ENCODE measurements at regions not wholly inside any gene's neighbourhood (a gene's known extent, or its start where the extent isn't known, plus 50 kb on each side); places are given as distances from the start of the nearest gene placed in this dataset.
"Not testable (repeated sequence)": the region's sequence is repeated elsewhere in the genome, so short reads cannot be mapped to it uniquely, and the experiment has no call there.

DNA sequence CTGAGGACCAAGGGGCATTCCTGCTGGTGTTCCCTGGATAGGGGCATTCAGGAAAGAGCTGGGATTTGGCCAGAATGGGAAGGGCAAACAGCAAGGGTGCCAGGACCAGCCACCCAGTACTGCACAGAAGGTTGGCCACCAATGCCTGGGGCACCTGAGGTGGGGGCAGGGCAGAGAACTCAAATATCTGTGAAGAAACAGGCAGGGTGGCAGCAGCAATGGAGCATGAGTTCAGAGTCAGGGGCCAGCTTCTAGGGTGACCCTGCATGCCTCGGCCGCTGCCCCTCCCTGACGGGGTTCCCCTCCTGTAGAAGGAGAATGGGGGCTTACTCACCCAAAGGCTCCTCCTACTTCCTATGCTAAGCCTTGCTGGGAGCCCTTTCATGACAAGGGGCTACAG lies 79.3 kb upstream of the SHANK2 start:
- DNase-seq, result no peak

DNA sequence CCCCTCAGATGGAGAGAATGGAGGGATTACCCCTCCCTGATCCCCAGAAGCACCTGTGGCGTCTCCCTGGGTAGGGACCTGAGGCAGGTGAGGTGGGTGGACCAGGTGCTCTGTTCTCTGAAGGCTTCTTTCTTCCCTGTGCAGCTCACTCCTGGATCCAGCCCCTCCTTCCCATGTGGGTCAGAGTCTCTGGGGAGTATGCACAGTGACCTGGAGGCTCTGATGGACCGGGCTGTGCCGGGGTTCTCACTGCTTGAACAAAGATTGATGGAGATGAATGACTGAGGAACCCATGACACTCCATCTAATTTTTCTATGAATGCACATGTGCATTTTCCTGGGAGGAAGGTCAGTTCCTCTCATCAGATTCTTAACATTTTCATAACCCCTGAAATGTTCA lies 78.6 kb upstream of the SHANK2 start:
- DNase-seq, result no peak

DNA sequence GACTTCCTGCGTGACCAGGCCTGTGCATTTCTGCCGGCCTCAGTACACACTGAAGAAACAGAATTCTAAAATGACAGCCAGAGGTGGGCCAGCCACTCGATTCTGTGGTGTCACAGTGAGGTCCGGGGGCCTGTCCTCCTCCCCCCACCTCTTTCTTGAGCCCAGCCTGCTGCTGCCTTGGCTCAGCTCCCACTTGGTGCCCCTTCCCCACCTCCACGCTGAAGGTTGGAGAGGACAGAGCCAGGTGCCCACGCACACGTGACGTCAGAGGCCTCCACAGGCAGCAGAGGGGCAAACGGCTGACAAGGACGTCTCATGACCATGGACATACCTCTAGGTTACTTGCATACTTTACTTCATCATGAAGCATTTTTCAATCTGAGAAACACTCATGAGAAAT lies 78.0 kb upstream of the SHANK2 start:
- DNase-seq, result no peak

- no peak for DNase-seq
Observed at GRCh38 chr11:71329786-71330185, 77.4 kb upstream of the SHANK2 start.

GRCh38 chr11:71329165-71329510 lies 76.8 kb upstream of the SHANK2 start:
- no peak for DNase-seq

DNA sequence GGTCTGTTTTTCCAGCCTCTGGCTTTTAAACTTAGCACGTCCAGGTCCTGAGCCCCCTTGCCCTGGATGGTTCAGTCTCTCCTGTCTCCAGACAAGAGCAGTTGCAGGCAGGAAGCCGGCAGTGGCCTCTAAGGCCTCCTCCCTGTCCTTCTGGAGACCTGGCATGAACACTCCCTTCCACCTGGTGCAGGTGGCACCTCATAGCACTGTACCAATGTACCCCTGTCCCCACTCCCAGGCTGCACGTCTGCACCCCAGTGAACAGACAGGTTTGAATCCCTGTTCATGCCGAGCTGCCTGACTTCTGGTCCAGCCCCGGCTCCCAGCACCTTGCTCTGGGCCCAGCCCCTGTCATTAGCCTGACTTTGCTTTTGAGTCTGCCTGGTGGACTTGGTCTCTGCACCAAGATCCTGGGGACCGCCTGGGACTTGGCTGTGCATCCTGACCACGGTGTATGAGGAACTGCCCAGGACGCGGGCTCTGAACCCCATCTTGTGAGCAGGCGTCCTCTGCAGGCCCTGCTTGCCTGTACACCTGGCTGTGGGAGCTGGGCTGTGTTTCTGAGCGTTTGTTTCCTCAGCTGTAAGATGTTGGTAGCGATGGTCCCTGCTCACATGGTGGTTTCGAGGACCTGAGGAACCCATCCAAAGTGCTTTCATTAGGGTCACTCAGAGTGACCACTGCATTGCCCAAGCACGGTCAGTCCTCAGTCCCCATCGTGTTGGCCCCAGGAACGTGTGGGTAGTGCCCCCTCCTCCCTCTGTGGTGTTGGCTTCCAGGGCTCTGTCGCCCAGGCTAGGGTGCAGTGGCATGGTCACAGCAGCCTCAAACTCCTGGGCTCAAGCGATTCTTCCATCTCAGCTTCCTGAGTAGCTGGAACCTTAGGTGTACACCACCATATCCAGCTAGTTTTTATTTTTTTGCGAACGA lies 75.0 kb upstream of the SHANK2 start:
- DNase-seq, result no peak

- no peak for DNase-seq
Observed at GRCh38 chr11:71326328-71326940, 74.1 kb upstream of the SHANK2 start.

- DNase-seq, result no peak
Observed at GRCh38 chr11:71325418-71326327, 73.3 kb upstream of the SHANK2 start.

DNA sequence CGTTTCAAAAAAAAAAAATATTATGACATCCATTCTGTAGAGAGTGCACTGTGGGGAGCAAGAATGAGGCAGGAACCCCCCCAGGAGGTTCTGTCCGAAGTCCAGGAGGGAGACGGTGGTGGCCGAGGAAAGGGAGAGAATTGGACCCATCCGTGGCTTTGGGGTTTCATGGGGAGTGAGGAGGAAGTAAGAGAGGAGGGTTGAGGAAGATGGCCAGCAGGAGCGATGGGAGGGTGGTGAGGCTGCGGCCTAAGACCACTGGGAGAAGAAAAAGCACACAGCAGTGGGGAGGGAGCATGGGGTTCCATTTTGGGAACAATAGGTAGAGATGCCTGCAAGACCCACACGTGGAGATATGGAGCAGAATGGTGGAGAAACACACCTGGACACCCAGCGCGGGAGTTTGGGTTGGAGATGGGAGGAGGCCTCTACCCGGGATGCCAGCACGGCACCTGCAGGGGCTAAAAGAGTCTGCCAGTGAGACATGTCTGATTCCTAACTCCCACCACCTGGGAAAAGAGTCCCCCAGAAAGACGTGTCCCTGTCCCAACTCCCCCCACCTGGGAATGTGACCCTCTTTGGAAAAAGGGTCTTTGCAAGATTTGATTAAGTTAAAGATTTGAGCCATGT lies 72.5 kb upstream of the SHANK2 start:
- DNase-seq, result no peak

DNA sequence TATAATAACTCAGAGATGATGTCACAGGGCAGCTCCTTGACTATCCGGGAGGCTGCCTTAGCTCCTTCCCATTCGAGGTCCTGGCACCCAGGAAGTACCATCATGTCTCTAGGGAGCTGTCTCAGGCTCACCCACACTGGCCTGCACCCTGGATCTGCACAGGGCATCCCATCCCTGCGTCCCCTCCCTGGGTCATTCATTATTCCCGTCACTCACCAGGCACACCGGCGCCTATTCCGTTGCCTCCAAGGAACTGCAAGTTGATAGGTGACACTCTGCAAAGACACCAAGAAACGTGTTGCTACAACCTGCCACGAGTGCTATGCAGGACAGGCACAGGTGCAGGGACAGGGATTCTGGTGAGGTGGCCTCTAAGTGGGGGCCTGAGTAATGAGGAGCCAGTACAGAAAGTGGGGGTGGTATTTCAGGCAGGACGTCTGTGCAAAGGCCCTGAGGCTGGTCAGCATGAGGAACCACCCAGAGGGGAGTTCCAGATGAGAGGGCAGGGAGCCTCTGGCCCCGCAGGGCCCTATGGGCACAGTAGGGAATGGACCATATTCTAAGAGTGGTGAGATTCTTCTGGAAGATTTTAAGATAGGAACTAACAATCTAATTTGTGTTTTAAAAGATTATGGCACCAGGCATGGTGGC lies 71.6 kb upstream of the SHANK2 start:
- no peak for DNase-seq

GRCh38 chr11:71322861-71323582 lies 70.6 kb upstream of the SHANK2 start:
- DNase-seq, result no peak

- no peak for DNase-seq
Observed at GRCh38 chr11:71322192-71322735, 69.9 kb upstream of the SHANK2 start.

GRCh38 chr11:71321433-71322191 lies 69.2 kb upstream of the SHANK2 start:
- DNase-seq, result no peak

DNA sequence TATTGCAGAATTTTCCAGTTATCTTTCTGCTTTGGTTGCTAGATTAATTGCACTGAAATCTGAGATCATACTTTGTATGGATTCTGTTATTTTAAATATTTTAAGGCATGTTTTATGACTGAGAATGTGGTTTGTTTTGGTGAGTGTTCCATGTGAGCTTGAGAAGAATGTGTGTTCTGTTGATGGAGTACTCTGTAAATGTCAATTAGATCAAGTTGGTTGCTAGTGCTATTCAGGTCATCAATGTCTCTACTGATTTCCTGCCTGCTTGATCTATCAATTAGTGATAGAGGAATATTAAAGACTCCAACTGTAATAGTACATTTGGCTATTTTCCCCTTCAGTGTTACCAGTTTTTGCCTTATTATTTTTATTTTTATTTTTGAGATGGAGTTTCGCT lies 64.3 kb upstream of the SHANK2 start:
- no peak for DNase-seq

DNA sequence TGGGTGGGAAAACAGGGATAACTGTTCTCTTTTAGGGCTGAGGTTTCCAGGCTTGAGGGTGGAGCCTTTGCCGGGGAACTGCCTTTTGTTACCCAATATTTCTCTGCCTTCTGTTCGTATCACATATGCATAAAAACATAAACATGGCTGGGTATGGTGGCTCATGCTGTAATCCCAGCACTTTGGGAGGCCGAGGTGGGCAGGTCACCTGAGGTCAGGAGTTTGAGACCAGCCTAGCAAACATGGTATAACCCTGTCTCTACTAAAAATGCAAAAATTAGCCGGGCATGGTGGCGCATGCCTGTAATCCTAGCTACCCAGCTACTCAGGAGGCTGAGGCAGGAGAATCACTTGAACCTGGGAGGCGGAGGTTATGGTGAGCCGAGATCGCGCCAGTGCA lies 60.2 kb upstream of the SHANK2 start:
- not testable (repeated sequence) for DNase-seq

DNA sequence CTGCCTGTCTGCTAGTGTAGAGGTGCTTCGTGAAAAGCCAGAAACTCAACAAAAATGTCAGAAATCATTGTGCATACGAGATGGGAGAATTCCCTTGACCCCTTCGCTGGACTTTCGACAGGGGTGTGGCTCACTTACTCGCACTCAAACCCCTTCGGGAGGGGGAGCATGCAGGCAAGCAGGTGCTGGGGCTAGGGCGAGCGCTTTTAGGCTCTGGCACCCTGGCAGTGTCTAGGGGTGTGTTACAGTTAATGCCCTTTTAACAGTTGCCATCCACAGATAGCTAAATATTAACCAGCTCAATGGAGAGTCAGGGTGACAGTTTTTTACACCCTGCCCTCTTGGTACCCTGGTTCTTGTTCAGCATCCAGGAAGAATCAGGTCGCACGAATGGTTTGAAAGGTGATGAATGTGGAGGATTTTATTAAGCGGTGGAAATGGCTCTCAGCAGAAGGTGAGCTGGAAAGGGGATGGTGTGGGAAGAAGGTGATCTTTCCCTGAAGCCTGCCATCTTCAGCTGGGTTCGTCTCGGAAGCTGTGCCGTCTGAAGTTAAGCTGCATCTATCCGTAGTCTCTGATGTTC lies 59.6 kb upstream of the SHANK2 start:
- DNase-seq, result no peak

DNA sequence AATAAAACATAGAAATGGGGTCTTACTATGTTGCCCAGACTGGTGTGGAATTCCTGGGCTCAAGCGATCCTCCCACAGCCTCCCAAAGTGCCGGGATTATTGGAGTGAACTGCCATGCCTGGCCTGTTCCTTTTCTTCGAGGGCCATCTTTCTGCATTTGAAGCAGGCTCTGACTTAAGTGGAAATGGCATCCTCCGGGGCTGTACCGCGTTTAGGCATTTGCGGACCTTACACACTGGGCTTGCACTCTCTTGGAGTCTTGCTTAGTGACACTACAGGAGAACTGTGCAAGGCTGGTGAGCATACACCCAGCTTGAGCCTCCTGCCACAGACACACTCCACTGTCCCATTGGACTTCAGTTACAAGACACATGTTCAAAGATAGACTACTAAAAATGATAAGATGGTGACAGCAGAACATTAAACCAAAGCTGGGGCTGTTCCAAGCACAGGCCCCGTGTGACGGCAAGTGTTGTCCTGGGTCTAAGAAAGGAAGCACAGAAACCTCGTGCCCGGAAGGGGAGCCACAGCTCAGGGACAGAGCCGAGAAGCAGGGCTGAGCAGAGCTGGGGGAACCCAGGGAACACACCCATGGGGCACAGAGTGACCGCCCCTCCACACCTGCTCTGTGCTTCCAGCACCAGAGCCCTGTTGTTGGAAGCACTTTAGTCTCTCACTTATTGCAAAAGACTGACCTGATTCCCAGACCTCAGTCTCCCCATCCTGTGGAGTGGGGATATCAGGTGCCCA lies 59.0 kb upstream of the SHANK2 start:
- DNase-seq, result no peak

- no peak for DNase-seq
Observed at GRCh38 chr11:71310184-71310583, 57.8 kb upstream of the SHANK2 start.

DNA sequence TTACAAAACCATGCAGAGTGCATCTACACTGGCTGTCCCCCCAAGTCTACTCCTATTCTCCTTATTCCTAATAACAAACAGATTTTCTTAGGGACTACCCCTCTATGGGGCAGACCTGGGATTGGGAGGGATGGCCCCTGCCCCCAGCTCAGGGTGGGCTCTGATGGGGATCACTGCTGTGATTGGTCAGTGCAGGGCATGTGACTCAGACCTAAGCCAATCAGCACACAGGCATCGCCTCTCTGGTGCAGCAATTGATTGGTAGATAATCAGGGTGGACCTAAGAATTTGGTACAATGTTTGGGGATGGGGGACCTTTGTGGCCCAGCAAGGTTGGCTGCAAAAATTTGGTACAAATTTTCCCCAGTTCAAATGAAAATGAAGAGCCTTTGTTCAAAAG lies 57.2 kb upstream of the SHANK2 start:
- DNase-seq, result no peak

DNA sequence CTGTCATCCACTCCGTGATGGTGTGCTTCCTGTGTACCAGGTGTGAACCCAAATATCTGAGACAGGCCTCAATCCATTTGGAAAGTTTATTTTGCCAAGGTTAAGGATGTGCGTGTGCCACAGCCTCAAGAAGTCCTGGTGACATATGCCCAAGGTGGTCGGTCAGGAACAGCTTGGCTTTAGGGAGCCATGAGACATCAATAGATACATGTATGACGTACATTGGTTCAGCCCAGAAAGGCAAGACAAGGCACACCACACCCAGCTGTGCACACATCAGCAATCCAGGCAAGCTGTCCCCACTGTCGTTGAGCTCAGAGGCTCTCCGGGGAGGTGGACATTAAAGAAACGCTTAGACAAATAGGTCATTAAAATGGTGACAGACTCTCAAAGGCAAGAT lies 56.8 kb upstream of the SHANK2 start:
- DNase-seq, result no peak

All from hematopoietic multipotent progenitor cell treated with erythropoietin and hydrocortisone succinate and interleukin-3 and kit ligand, for 6 days (in vitro differentiated cells).